ENCODE measurements at regions not wholly inside any gene's neighbourhood (a gene's known extent, or its start where the extent isn't known, plus 50 kb on each side); places are given as distances from the start of the nearest gene placed in this dataset.
"Not testable (repeated sequence)": the region's sequence is repeated elsewhere in the genome, so short reads cannot be mapped to it uniquely, and the experiment has no call there.

DNA sequence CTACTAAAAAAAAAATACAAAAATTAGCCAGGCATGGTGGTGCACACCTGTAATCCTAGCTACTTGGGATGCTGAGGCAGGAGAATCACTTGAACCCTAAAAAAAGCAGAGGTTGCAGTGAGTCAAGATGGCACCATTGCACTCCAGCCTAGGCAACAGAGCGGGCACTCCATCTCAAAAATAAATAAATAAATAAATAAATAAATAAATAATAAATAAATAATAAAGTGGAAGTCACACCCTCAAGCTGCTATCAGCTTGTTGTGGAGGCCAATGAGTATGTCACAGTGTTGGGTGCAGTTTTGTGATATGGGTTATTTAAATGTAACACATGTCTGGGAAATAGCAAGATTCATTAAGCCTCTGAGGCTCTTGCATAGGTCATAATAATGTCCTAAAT lies 153.9 kb downstream of the NR2F2 start:
- intact Hi-C loops (cut with micrococcal nuclease); H3K27ac ChIP-seq (ENCODE audit: insufficient read depth, low read length); H3K4me1 ChIP-seq (ENCODE audit: control insufficient read depth, insufficient read depth, low read length); dilution Hi-C loops (cut with HindIII; ENCODE audit: low sequenced_read_pairs, unreplicated experiment); CTCF ChIA-PET; in situ Hi-C loops (cut with MboI; ENCODE audit: low sequenced_read_pairs); H4K8ac ChIP-seq (ENCODE audit: low read depth in 2 of 2, low read length in 2 of 2); H2BK20ac ChIP-seq (ENCODE audit: low read depth, low read length); H2BK5ac ChIP-seq (ENCODE audit: low read depth, low read length, poor library complexity, severe bottlenecking); H2BK15ac ChIP-seq (ENCODE audit: low read depth, low read length); H3K9me1 ChIP-seq (ENCODE audit: insufficient read depth, low read length); H3K4ac ChIP-seq (ENCODE audit: low read depth, low read length); H4K5ac ChIP-seq (ENCODE audit: low read depth, low read length); H3K18ac ChIP-seq (ENCODE audit: low read depth, low read length); H3K9me3 ChIP-seq (ENCODE audit: control insufficient read depth, insufficient read depth, low read length); H4K91ac ChIP-seq (ENCODE audit: insufficient read depth, low read depth, low read length); H3K79me1 ChIP-seq (ENCODE audit: low read depth in 1 of 2, low read length in 2 of 2); DNase-seq; H2AK5ac ChIP-seq (ENCODE audit: low read depth, low read length); H3K27me3 ChIP-seq (ENCODE audit: control insufficient read depth, insufficient read depth, low read length); H2AFZ ChIP-seq (replicated peaks; ENCODE audit: low read length, poor library complexity); POLR2A ChIA-PET (ENCODE audit: unreplicated experiment); H2BK120ac ChIP-seq (ENCODE audit: low read depth, low read length); H4K20me1 ChIP-seq (ENCODE audit: insufficient read depth, low read length); H2AK9ac ChIP-seq (replicated peaks; ENCODE audit: low read depth, low read length, poor library complexity); H3K36me3 ChIP-seq (ENCODE audit: control insufficient read depth, insufficient read depth, low read length); H3K4me2 ChIP-seq (ENCODE audit: low read depth, low read length); BruUV-seq (replicated peaks); H3K4me3 ChIP-seq (ENCODE audit: insufficient read depth, low read depth, low read length); H3K56ac ChIP-seq (ENCODE audit: extremely low read depth, insufficient read depth, low read length); H3K14ac ChIP-seq (replicated peaks; ENCODE audit: low read depth, low read length); H3K23ac ChIP-seq (ENCODE audit: low read depth, low read length); ATAC-seq (ENCODE audit: low read depth); H3K9ac ChIP-seq (ENCODE audit: low read depth, low read length): not testable (repeated sequence)
- no CpG with 5 or more reads among the region's 1 CpG for WGBS, 2 experiments (ENCODE audit: extremely low coverage in 2 of 2, insufficient read length in 1 of 2)

Measured in IMR-90 (cell line).